SK-MEL-5 (cell line): ENCODE measurements at regions not wholly inside any gene's neighbourhood (a gene's known extent, or its start where the extent isn't known, plus 50 kb on each side); places are given as distances from the start of the nearest gene placed in this dataset.

Experiments used
- DNase-seq: peaks from one replicate; pipeline ENCODE4 v3.0.0-alpha.2; 2016; ENCODE audit warnings: low read depth, low spot score
- in situ Hi-C: cut with HindIII; loops from 2 replicates; pipeline ENCODE4 v1.10.0; 2016; ENCODE audit warnings: low sequenced_read_pairs, high pct_unique_total_duplicates, low pct_unique_long_range_greater_than_20kb

GRCh38 chrX:39941332-39941920 lies 156.3 kb downstream of the BCOR start:
- in situ Hi-C loops, result no loop called here
- no peak for DNase-seq

- peak; percentile 94 for DNase-seq
- in situ Hi-C loops, result no loop called here
Observed at GRCh38 chrX:39944416-39944815, 153.3 kb downstream of the BCOR start.

GRCh38 chrX:39945709-39946108 lies 152.0 kb downstream of the BCOR start:
- no peak for DNase-seq
- in situ Hi-C loops, result no loop called here

- in situ Hi-C loops, result no loop called here
- DNase-seq, result peak; percentile 32
Observed at GRCh38 chrX:39946822-39947221, 150.9 kb downstream of the BCOR start.

DNA sequence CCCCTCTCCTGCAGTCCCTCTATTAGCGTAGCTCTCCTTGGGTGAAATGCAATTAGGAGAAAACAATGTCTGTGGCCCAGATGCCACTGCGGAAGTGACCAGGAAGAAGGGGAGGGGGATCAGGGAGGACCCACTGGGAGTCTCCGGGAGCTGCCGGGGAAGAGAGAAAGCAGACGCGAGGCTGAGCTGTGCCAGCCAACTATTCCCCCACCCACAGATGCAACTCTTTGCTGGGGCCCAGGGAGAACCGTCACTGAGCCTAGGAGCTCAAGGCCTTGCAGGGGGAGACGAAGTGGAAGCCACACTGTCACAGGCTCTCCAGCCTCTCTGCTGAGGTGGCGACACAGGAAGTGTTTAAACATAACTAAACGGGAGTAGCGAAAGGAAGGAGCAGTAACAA lies 149.2 kb downstream of the BCOR start:
- DNase-seq, result no peak
- in situ Hi-C loops, result no loop called here

- in situ Hi-C loops, result no loop called here
- peak; percentile 14 for DNase-seq
Observed at GRCh38 chrX:39950018-39950688, 147.6 kb downstream of the BCOR start.

DNA sequence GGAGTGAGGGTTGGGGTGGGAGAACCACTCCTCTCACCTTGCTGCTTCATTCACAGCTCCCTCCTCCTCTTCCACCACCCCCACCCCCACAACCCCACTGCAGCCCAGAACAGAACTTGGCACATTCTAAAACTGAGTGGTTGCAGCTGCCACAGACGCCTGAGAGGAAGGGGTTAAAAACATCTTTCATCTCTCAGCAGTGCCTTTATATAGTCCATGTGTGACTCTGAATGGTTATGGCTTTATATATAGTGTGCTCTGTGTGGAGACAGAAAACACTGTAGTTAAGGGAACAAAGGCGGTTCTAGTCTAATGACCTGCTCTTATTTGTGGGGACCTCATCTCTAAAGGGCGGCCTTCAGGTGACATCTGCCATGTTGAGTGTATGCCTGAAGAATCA lies 144.8 kb downstream of the BCOR start:
- in situ Hi-C loops, result no loop called here
- no peak for DNase-seq

GRCh38 chrX:39953879-39954278 lies 143.9 kb downstream of the BCOR start:
- no peak for DNase-seq
- in situ Hi-C loops, result no loop called here

DNA sequence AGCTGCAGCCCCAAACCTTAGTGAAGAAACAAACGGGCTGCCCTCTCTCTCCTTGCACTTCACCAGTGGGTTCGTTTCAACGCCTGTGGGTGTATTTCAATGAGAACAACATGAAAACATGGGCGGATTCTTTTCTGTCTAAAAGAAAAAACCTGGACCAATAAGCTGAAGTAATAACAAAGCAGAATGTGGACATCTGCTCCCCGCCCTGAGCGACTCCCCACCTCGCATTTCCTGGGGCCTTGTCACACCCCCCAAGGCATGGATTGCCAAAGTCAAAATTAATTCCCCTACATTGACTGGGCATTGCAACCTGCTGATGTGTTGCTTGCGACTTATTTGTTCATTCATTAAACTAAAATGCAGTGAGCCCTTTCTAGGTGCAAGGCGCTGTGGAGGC lies 142.9 kb downstream of the BCOR start:
- in situ Hi-C loops, result no loop called here
- DNase-seq, result no peak

DNA sequence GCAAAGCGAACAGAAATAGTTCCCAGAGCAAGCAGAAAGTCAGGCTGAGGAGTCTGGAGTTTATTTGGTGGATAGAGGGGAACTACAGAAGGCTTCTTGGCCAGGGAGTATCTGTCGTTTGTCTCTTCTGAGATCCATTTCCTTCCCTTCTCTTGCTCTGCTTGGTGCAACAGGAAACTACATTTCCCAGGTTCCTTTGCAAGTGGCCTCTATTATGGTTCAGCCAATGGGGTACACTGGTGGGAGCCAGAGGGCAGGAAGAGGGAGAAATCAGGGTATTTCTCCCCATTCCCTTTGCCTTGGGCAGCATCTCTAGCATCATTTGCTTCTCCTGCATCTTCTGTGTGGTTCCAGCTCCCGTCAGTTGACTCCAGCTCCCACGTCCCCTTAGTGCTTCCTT lies 142.1 kb downstream of the BCOR start:
- in situ Hi-C loops, result no loop called here
- peak; percentile 33 for DNase-seq

- in situ Hi-C loops, result no loop called here
Observed at GRCh38 chrX:39956803-39957394, 140.9 kb downstream of the BCOR start.

DNA sequence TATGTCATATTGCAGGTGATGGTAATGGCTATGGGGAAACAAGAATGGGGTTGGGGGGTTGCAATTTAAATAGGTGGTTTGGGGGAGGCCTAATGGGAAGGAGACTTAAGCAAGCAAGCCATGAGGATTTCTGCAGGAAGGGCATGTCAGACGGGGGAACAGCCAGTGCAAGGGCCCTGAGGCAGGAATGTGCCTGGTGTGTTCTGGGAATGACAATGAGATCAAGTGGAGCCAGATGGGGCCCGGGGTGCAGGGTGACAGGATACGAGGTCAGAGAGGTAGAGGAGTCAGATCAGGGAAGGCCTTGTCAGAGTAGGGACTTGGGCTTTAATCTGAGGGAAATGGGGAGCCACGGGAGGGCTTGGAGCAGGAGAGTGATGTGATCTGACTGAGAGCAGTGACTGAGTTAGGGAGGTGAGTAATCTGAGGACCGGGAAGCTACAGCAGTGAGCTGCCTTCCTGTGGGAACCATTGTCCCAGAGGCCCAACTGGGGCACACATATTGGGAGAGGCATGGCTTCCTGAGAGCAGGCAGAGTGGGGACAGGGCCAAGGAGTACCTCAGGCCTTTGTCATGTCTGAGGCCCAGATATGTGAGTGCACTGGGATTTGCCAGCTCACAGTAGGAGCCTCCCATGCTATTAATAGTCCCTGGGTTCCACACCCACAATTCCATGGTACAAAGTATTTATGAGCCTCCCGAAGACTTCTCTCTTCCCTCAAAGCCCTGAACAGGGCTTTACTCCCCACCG lies 139.8 kb downstream of the BCOR start:
- no peak for DNase-seq
- in situ Hi-C loops, result no loop called here

More at GRCh38 chrX:39956803-39957394, 140.9 kb downstream of the BCOR start:
- no peak for DNase-seq

- in situ Hi-C loops, result no loop called here
- no peak for DNase-seq
Observed at GRCh38 chrX:39958850-39959249, 138.9 kb downstream of the BCOR start.

DNA sequence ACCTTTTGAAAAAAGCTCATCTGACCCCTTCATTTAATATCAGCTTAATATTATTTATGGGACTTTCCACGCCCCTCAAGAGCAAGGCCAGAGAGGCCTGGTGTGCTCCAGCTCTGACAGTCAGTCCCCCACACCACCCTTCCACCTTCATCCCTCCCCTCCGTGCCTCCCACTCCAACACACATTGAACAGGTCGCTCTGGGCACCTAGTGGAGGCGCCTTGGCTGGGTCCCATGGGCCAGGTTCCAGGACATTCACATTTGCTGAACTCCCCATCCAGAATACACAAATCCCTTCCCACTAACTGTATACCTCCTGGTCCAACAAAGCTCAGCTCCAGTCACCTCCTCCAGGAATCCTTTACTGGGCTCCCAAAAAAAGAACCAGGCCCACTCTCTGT lies 137.5 kb downstream of the BCOR start:
- in situ Hi-C loops, result no loop called here

GRCh38 chrX:39961441-39961840 lies 136.3 kb downstream of the BCOR start:
- in situ Hi-C loops, result no loop called here
- no peak for DNase-seq

More for the DNA sequence above, 137.5 kb downstream of the BCOR start:
- no peak for DNase-seq

DNA sequence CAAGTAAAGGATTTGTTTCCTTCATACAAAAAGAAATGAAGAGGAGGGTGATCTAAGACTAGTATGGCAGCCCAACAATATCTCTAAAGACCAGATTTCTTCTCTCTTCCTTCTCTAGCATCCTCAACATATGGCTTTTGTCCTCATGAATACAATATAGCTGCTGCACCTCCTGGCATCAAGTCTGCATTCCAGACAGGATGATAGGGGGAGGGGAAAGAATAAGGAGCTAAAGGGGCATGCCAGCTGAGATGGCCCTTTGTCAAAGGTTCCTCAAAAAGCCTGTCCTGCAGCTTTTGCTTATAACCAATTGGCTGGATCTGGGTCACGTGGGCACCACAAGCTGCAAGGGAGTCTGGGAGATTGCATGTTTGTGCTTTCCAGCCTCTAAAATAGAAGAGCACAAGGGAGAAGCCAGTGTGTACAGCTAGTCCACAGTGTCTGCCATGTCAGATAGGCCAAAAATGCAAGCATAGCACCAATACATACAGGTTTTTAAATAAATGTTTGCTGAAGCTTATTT lies 132.6 kb downstream of the BCOR start:
- in situ Hi-C loops, result no loop called here
- DNase-seq, result no peak

GRCh38 chrX:39966176-39966575 lies 131.6 kb downstream of the BCOR start:
- DNase-seq, result no peak
- in situ Hi-C loops, result no loop called here

DNA sequence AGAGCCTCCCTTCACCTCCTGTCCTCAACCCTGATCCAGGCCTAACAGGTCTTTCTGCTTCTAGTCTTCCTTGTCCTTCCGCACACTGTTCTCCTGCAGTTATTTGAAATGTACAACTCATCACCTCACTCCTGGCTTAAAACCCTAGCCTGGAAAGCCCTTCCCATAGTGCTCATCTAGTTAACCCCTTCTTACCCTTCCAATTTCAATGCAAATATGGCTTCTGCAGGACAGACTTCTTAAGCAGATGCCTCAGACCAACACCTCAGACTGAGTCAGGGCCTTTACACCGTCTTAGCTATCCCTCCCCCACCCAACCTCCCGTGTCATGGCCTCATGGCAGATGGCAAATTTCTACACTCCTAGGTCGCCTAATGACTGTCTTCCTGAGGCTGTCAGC lies 130.4 kb downstream of the BCOR start:
- no peak for DNase-seq
- in situ Hi-C loops, result no loop called here
